ENCODE measurements at regions not wholly inside any gene's neighbourhood (a gene's known extent, or its start where the extent isn't known, plus 50 kb on each side); places are given as distances from the start of the nearest gene placed in this dataset.
"Not testable (repeated sequence)": the region's sequence is repeated elsewhere in the genome, so short reads cannot be mapped to it uniquely, and the experiment has no call there.

DNA sequence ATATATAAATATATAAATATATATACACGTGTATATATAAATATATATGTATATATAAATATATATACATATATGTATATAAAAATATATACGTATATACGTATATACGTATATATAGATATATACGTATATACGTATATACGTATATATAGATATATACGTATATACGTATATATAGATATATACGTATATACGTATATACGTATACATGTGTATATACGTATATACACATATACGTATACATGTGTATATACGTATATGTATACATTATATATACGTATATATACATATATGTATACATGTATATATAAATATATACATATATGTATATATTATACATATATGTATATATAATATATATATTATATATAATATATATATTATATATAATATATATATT lies 984.9 kb upstream of the DDX18 start:
- DNase-seq; H4K20me1 ChIP-seq (ENCODE audit: insufficient read depth, low read depth, low read length); H2AFZ ChIP-seq (ENCODE audit: low read length); H3K27ac ChIP-seq (ENCODE audit: low read length); H3K27me3 ChIP-seq (ENCODE audit: low read length); H3K9ac ChIP-seq (ENCODE audit: low read length); H3K4me2 ChIP-seq (ENCODE audit: low read depth, low read length, poor library complexity, severe bottlenecking); H3K4me1 ChIP-seq (ENCODE audit: low read length); H3K79me2 ChIP-seq (ENCODE audit: low read length); H3K9me3 ChIP-seq (ENCODE audit: low read length); H3K9me2 ChIP-seq (replicated peaks; ENCODE audit: insufficient read depth, low read length); H3K4me3 ChIP-seq (ENCODE audit: low read length); H3K36me3 ChIP-seq (ENCODE audit: insufficient read depth, low read length): not testable (repeated sequence)

DNA sequence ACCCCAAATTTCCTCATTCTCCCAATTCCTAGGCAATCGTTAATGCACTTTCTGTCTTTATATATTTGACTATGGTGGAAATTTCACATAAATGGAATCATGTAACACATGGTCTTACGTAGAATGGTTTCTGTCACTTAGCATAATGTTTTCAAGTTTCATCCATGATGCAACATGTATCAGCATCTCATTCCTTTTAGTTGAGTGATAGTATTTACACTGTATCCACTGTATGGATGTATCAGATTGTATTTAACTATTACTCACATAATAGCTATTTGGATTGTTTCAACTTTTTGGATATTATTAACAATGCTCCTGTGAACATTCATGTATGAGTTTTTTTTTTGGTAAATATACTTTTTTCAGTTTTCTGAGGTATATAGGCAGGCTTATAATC lies 982.3 kb upstream of the DDX18 start:
- Histone ChIP-seq H2AFZ (ENCODE audit: low read length) (no peak overlapping the region), H4K20me1 (ENCODE audit: insufficient read depth, low read depth, low read length) (no peaks in the 10 kb centered on the region), H3K79me2 (ENCODE audit: low read length) (no peaks in the 10 kb centered on the region), H3K4me3 (ENCODE audit: low read length) (no peak overlapping the region), H3K36me3 (ENCODE audit: insufficient read depth, low read length) (no peaks in the 10 kb centered on the region), H3K27me3 (ENCODE audit: low read length) (no peaks in the 10 kb centered on the region), H3K9me3 (ENCODE audit: low read length) (no peaks in the 10 kb centered on the region; the same call in 1 of the 2 replicates), H3K9ac (ENCODE audit: low read length) (no peak overlapping the region), H3K9me2 (replicated peaks; ENCODE audit: insufficient read depth, low read length) (no peaks in the 10 kb centered on the region; the same call in 1 of the 2 replicates), H3K4me2 (ENCODE audit: low read depth, low read length, poor library complexity, severe bottlenecking) (no peak overlapping the region), H3K4me1 (ENCODE audit: low read length) (no peaks in the 10 kb centered on the region), H3K27ac (ENCODE audit: low read length) (no peak overlapping the region)
- no peak for DNase-seq

DNA sequence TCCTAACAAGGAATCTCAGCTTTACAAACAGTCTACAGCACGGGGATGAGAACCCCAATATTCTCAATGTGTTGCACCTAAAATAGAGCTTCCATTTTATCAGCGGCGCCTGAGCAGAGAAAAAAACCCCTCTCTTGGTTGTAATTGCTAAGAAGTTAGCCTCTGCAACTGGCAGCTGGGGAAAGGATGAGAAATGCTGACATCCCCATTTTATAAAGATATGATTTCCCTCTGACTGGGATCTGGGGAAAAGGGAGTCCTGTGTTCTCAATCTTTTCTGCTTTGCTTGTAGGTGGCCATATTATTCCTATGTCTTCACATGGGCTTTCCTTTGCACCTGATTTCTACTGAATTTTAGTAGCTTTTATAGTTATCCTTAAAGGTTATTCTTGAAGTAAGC lies 981.4 kb upstream of the DDX18 start:
- H2AFZ ChIP-seq (ENCODE audit: low read length) = no peak overlapping the region
- H3K27me3 ChIP-seq (ENCODE audit: low read length) = no peaks in the 10 kb centered on the region
- no peak overlapping the region for H3K27ac ChIP-seq (ENCODE audit: low read length)
- H3K79me2 ChIP-seq (ENCODE audit: low read length) = no peaks in the 10 kb centered on the region
- H4K20me1 ChIP-seq (ENCODE audit: insufficient read depth, low read depth, low read length) = no peaks in the 10 kb centered on the region
- no peak overlapping the region for H3K9ac ChIP-seq (ENCODE audit: low read length)
- no peak overlapping the region for H3K4me3 ChIP-seq (ENCODE audit: low read length)
- H3K4me1 ChIP-seq (ENCODE audit: low read length) = no peaks in the 10 kb centered on the region
- DNase-seq = no peak
- H3K9me3 ChIP-seq (ENCODE audit: low read length) = no peaks in the 10 kb centered on the region; the same call in 1 of the 2 replicates
- H3K9me2 ChIP-seq (replicated peaks; ENCODE audit: insufficient read depth, low read length) = no peaks in the 10 kb centered on the region; the same call in 1 of the 2 replicates
- no peak overlapping the region for H3K4me2 ChIP-seq (ENCODE audit: low read depth, low read length, poor library complexity, severe bottlenecking)
- H3K36me3 ChIP-seq (ENCODE audit: insufficient read depth, low read length) = no peaks in the 10 kb centered on the region

DNA sequence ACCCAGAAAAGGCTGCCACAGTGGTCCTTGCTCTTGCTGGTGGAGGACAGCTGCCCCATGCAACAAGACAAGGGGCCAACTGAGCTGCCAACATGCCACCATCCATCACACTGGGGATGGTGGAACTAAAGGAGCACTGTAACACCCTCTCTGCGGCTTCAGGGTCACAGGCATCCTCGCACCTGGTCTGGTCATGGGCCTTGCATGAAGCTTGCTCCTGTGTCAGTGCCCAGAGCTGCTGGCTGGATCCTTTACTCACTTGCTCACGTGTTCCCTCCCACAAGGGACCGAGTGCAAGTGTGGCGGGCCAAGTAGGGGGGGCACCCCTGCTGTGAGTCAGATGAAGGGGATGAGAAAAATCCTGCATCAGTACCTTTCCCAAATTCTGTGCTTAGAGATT lies 972.3 kb upstream of the DDX18 start:
- Histone ChIP-seq H3K9me2 (replicated peaks; ENCODE audit: insufficient read depth, low read length) (no peaks in the 10 kb centered on the region), H3K4me2 (ENCODE audit: low read depth, low read length, poor library complexity, severe bottlenecking) (no peak overlapping the region), H3K4me3 (ENCODE audit: low read length) (no peak overlapping the region), H3K9ac (ENCODE audit: low read length) (no peak overlapping the region), H3K79me2 (ENCODE audit: low read length) (no peaks in the 10 kb centered on the region), H3K27me3 (ENCODE audit: low read length) (no peaks in the 10 kb centered on the region), H4K20me1 (ENCODE audit: insufficient read depth, low read depth, low read length) (no peaks in the 10 kb centered on the region), H3K9me3 (ENCODE audit: low read length) (no peaks in the 10 kb centered on the region), H3K36me3 (ENCODE audit: insufficient read depth, low read length) (no peaks in the 10 kb centered on the region), H2AFZ (ENCODE audit: low read length) (no peak overlapping the region), H3K27ac (ENCODE audit: low read length) (no peak overlapping the region), H3K4me1 (ENCODE audit: low read length) (no peaks in the 10 kb centered on the region)
- no peak for DNase-seq

DNA sequence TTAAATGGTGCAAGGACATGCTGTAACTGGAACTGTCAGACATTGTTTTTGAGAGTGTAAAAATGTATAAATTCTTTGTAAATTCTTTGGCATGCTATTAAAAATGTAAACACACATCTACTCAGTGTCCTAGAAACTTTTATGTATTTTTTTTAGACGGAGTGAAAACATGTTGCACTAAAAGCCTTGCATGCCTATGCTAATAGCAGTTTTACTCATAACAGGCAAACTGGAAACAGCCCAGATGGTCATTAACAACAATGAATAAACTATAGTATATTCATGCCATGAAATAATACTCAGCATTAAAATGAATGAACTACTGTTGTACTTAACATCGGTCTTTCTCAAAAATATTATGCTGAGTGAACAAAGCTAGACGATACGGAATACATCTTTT lies 954.8 kb upstream of the DDX18 start:
- H3K4me2 ChIP-seq (ENCODE audit: low read depth, low read length, poor library complexity, severe bottlenecking) = no peak overlapping the region
- no peak overlapping the region for H3K27ac ChIP-seq (ENCODE audit: low read length)
- no peaks in the 10 kb centered on the region for H4K20me1 ChIP-seq (ENCODE audit: insufficient read depth, low read depth, low read length)
- H3K27me3 ChIP-seq (ENCODE audit: low read length) = no peaks in the 10 kb centered on the region
- H2AFZ ChIP-seq (ENCODE audit: low read length) = no peak overlapping the region
- no peaks in the 10 kb centered on the region for H3K4me1 ChIP-seq (ENCODE audit: low read length)
- H3K4me3 ChIP-seq (ENCODE audit: low read length) = no peak overlapping the region
- no peak overlapping the region for H3K9ac ChIP-seq (ENCODE audit: low read length)
- H3K36me3 ChIP-seq (ENCODE audit: insufficient read depth, low read length) = no peaks in the 10 kb centered on the region
- no peaks in the 10 kb centered on the region for H3K9me2 ChIP-seq (replicated peaks; ENCODE audit: insufficient read depth, low read length)
- H3K79me2 ChIP-seq (ENCODE audit: low read length) = no peaks in the 10 kb centered on the region
- DNase-seq = no peak
- no peaks in the 10 kb centered on the region for H3K9me3 ChIP-seq (ENCODE audit: low read length)

DNA sequence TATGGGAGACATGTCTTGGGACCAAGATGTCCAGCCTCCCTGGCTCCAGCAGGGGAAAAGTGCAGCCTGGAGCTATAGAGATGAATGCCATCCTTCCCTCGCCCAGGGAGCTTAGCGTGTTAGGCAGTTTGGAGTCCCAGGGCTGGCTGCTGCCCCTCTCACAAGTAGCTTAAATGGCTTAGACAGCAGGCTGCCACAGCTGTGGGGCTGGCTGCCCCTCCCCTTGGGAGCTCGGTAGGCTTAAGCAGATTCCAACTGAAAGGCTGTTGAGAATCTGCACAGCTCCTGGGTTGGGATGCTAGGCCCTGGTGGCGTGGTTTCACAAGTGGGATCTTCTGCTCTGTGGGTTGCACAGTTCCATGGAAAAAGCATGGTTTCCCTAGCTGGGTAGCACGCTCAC lies 940.5 kb upstream of the DDX18 start:
- DNase-seq = no peak
- Histone ChIP-seq H3K9me3 (ENCODE audit: low read length) (no peaks in the 10 kb centered on the region), H3K4me1 (ENCODE audit: low read length) (no peaks in the 10 kb centered on the region), H3K4me3 (ENCODE audit: low read length) (no peak overlapping the region), H3K9me2 (replicated peaks; ENCODE audit: insufficient read depth, low read length) (no peaks in the 10 kb centered on the region), H3K9ac (ENCODE audit: low read length) (no peak overlapping the region), H2AFZ (ENCODE audit: low read length) (no peak overlapping the region), H3K27ac (ENCODE audit: low read length) (no peak overlapping the region), H3K79me2 (ENCODE audit: low read length) (no peaks in the 10 kb centered on the region), H3K27me3 (ENCODE audit: low read length) (no peaks in the 10 kb centered on the region), H3K4me2 (ENCODE audit: low read depth, low read length, poor library complexity, severe bottlenecking) (no peak overlapping the region), H4K20me1 (ENCODE audit: insufficient read depth, low read depth, low read length) (no peaks in the 10 kb centered on the region), H3K36me3 (ENCODE audit: insufficient read depth, low read length) (no peaks in the 10 kb centered on the region)

DNA sequence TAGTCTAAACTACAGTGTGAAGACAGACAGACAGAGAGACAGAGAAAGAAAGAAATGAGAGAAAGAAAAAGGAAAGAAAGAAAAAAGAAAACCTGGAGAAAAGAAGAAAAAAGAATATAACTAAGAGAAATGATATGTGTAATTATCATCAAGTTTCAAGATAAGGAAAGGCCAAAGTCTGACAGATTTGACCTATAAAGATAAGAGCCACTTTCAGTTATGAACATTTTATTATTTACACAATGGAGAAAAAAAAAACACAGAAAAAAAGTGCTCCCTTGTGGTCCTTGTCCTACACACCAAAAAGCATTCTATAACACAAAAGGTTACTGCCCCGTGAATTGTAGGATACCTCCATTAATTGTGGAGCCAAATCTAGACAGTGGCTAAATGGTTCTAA lies 937.2 kb upstream of the DDX18 start:
- Histone ChIP-seq H3K9ac (ENCODE audit: low read length) (no peak overlapping the region), H3K4me2 (ENCODE audit: low read depth, low read length, poor library complexity, severe bottlenecking) (no peak overlapping the region)

DNA sequence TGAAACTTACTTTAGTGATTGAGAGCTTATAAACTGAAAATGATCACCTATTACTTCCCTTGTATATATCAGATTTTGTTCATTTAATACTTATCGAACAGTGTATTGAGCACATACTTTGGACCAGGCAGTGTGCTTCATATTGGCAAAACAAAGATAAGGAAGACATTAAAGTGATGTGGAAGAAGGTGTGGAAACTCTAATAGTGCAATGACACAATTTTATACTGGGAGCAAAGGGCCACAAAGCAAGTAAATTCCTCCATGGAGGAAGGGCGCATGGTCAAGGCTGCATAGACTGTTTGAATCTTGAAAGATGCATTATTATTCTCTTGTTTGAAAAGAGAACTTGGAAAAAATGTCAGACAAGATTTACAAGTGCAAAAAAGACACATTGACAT lies 936.5 kb upstream of the DDX18 start:
- H3K9me2 ChIP-seq (replicated peaks; ENCODE audit: insufficient read depth, low read length) = no peaks in the 10 kb centered on the region
- H2AFZ ChIP-seq (ENCODE audit: low read length) = no peak overlapping the region
- no peaks in the 10 kb centered on the region for H3K36me3 ChIP-seq (ENCODE audit: insufficient read depth, low read length)
- no peak for DNase-seq
- no peaks in the 10 kb centered on the region for H3K79me2 ChIP-seq (ENCODE audit: low read length)
- no peaks in the 10 kb centered on the region for H3K9me3 ChIP-seq (ENCODE audit: low read length)
- H3K4me2 ChIP-seq (ENCODE audit: low read depth, low read length, poor library complexity, severe bottlenecking) = no peak overlapping the region
- H3K27me3 ChIP-seq (ENCODE audit: low read length) = no peaks in the 10 kb centered on the region
- H3K27ac ChIP-seq (ENCODE audit: low read length) = no peak overlapping the region
- H3K4me1 ChIP-seq (ENCODE audit: low read length) = no peaks in the 10 kb centered on the region; the same call in 1 of the 2 replicates
- no peak overlapping the region for H3K4me3 ChIP-seq (ENCODE audit: low read length)
- H4K20me1 ChIP-seq (ENCODE audit: insufficient read depth, low read depth, low read length) = no peaks in the 10 kb centered on the region
- no peak overlapping the region for H3K9ac ChIP-seq (ENCODE audit: low read length)

More for the DNA sequence above, 937.2 kb upstream of the DDX18 start:
- Histone ChIP-seq H4K20me1 (ENCODE audit: insufficient read depth, low read depth, low read length) (no peaks in the 10 kb centered on the region), H3K9me2 (replicated peaks; ENCODE audit: insufficient read depth, low read length) (no peaks in the 10 kb centered on the region), H3K4me1 (ENCODE audit: low read length) (no peaks in the 10 kb centered on the region; the same call in 1 of the 2 replicates), H3K79me2 (ENCODE audit: low read length) (no peaks in the 10 kb centered on the region), H3K9me3 (ENCODE audit: low read length) (no peaks in the 10 kb centered on the region), H3K4me3 (ENCODE audit: low read length) (no peak overlapping the region), H3K36me3 (ENCODE audit: insufficient read depth, low read length) (no peaks in the 10 kb centered on the region), H3K27me3 (ENCODE audit: low read length) (no peaks in the 10 kb centered on the region), H2AFZ (ENCODE audit: low read length) (no peak overlapping the region), H3K27ac (ENCODE audit: low read length) (no peak overlapping the region)
- DNase-seq = no peak

DNA sequence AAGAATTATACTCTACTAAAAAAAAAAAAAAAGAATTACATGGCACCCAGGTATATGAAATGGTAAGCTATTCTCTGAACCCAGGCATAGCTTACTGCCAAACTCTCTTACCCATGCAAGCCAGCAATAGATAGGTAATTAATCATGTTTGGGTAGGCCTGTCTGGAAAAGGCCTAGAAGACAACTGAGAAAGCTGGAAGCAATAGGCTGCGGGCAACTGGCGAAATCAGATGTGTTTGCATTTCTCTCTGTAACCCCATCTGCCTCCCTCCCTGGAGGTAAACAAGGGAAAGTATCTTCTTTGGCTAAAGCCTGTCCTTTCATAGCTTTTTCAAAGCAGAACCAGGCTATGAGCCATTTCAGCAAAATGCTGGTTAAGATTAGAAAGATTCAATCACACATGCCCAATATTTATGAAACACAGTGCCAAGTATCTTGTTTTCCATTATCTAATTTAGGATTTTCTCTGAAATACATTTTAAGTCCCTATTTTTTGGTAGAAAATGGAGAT lies 934.8 kb upstream of the DDX18 start:
- no peaks in the 10 kb centered on the region for H3K9me3 ChIP-seq (ENCODE audit: low read length)
- no peaks in the 10 kb centered on the region; the same call in 1 of the 2 replicates for H3K4me1 ChIP-seq (ENCODE audit: low read length)
- H3K9me2 ChIP-seq (replicated peaks; ENCODE audit: insufficient read depth, low read length) = no peaks in the 10 kb centered on the region
- H3K4me3 ChIP-seq (ENCODE audit: low read length) = no peak overlapping the region
- DNase-seq = no peak
- no peak overlapping the region for H3K4me2 ChIP-seq (ENCODE audit: low read depth, low read length, poor library complexity, severe bottlenecking)
- H3K9ac ChIP-seq (ENCODE audit: low read length) = no peak overlapping the region
- no peaks in the 10 kb centered on the region for H3K36me3 ChIP-seq (ENCODE audit: insufficient read depth, low read length)
- no peaks in the 10 kb centered on the region for H3K27me3 ChIP-seq (ENCODE audit: low read length)
- no peak overlapping the region for H3K27ac ChIP-seq (ENCODE audit: low read length)
- no peaks in the 10 kb centered on the region for H4K20me1 ChIP-seq (ENCODE audit: insufficient read depth, low read depth, low read length)
- no peak overlapping the region; the same call in 1 of the 2 replicates for H2AFZ ChIP-seq (ENCODE audit: low read length)
- no peaks in the 10 kb centered on the region for H3K79me2 ChIP-seq (ENCODE audit: low read length)

Measured in Karpas-422 (cell line).